ENCODE measurements at regions not wholly inside any gene's neighbourhood (a gene's known extent, or its start where the extent isn't known, plus 50 kb on each side); places are given as distances from the start of the nearest gene placed in this dataset.
A peak's percentile ranks its signal among the peaks of the same experiment; 100 is the strongest.

GRCh38 chr14:86442135-86442534 is 912.2 kb downstream of the FLRT2 start:
- CTCF ChIA-PET = no interaction called here
- Histone ChIP-seq H3K4me1 (ENCODE audit: insufficient read depth, low read length, poor library complexity, severe bottlenecking) (no peaks in the 10 kb centered on the region), H3K36me3 (ENCODE audit: insufficient read depth, low read length, poor library complexity, severe bottlenecking) (no peaks in the 10 kb centered on the region), H3K4me3 (ENCODE audit: low read depth, low read length, poor library complexity, severe bottlenecking) (no peak overlapping the region), H3K27me3 (replicated peaks; ENCODE audit: insufficient read depth, low read depth, low read length, poor library complexity) (no peaks in the 10 kb centered on the region), H3K9me3 (ENCODE audit: low read depth, low read length, poor library complexity, severe bottlenecking) (no peaks in the 10 kb centered on the region), H3K27ac (ENCODE audit: low read depth, low read length, poor library complexity, severe bottlenecking) (no peak overlapping the region)
- BruUV-seq (replicated peaks) = no TSS peak
- intact Hi-C loops (cut with micrococcal nuclease; ENCODE audit: unreplicated experiment) = no loop called here
- no peak for TF ChIP-seq EZH2 (IDR thresholded peaks at IDR 0.05; ENCODE audit: borderline replicate concordance, low read depth, low read length, poor library complexity, severe bottlenecking)
- POLR2A ChIA-PET (ENCODE audit: low non-redundant PET) = no interaction called here
- DNase-seq (ENCODE audit: low spot score) = no peak

- CTCF ChIA-PET = no interaction called here
- Histone ChIP-seq H3K36me3 (ENCODE audit: insufficient read depth, low read length, poor library complexity, severe bottlenecking) (no peaks in the 10 kb centered on the region), H3K4me1 (ENCODE audit: insufficient read depth, low read length, poor library complexity, severe bottlenecking) (peaks cover 13% of the 10 kb centered on the region), H3K27me3 (replicated peaks; ENCODE audit: insufficient read depth, low read depth, low read length, poor library complexity) (no peaks in the 10 kb centered on the region), H3K4me3 (ENCODE audit: low read depth, low read length, poor library complexity, severe bottlenecking) (no peak overlapping the region), H3K9me3 (ENCODE audit: low read depth, low read length, poor library complexity, severe bottlenecking) (no peaks in the 10 kb centered on the region), H3K27ac (ENCODE audit: low read depth, low read length, poor library complexity, severe bottlenecking) (no peak overlapping the region)
- TF ChIP-seq CTCF (conservative IDR thresholded peaks at IDR 0.05; ENCODE audit: low read depth, low read length) = no peak
- TF ChIP-seq EZH2 (IDR thresholded peaks at IDR 0.05; ENCODE audit: borderline replicate concordance, low read depth, low read length, poor library complexity, severe bottlenecking) = no peak
- DNase-seq (ENCODE audit: low spot score) = peak; percentile 19
- POLR2A ChIA-PET (ENCODE audit: low non-redundant PET) = no interaction called here
- intact Hi-C loops (cut with micrococcal nuclease; ENCODE audit: unreplicated experiment) = no loop called here
- no TSS peak for BruUV-seq (replicated peaks)
Observed at GRCh38 chr14:86430853-86431252, 900.9 kb downstream of the FLRT2 start.

- intact Hi-C loops (cut with micrococcal nuclease; ENCODE audit: unreplicated experiment) = no loop called here
- TF ChIP-seq EZH2 (IDR thresholded peaks at IDR 0.05; ENCODE audit: borderline replicate concordance, low read depth, low read length, poor library complexity, severe bottlenecking) (no peak), CTCF (conservative IDR thresholded peaks at IDR 0.05; ENCODE audit: low read depth, low read length) (no peak)
- Histone ChIP-seq H3K36me3 (ENCODE audit: insufficient read depth, low read length, poor library complexity, severe bottlenecking) (no peaks in the 10 kb centered on the region), H3K4me3 (ENCODE audit: low read depth, low read length, poor library complexity, severe bottlenecking) (no peak overlapping the region), H3K27me3 (replicated peaks; ENCODE audit: insufficient read depth, low read depth, low read length, poor library complexity) (no peaks in the 10 kb centered on the region), H3K9me3 (ENCODE audit: low read depth, low read length, poor library complexity, severe bottlenecking) (no peaks in the 10 kb centered on the region), H3K27ac (ENCODE audit: low read depth, low read length, poor library complexity, severe bottlenecking) (no peak overlapping the region), H3K4me1 (ENCODE audit: insufficient read depth, low read length, poor library complexity, severe bottlenecking) (peaks cover 8% of the 10 kb centered on the region)
- no peak for DNase-seq (ENCODE audit: low spot score)
- CTCF ChIA-PET = no interaction called here
- BruUV-seq (replicated peaks) = no TSS peak
- POLR2A ChIA-PET (ENCODE audit: low non-redundant PET) = no interaction called here
Observed at GRCh38 chr14:86423214-86423613, 893.3 kb downstream of the FLRT2 start.

- peaks cover under 1% of the 10 kb centered on the region for H3K9me3 ChIP-seq (ENCODE audit: low read depth, low read length, poor library complexity, severe bottlenecking)
- no peaks in the 10 kb centered on the region for H3K27me3 ChIP-seq (replicated peaks; ENCODE audit: insufficient read depth, low read depth, low read length, poor library complexity)
- no peak for DNase-seq (ENCODE audit: low spot score)
- POLR2A ChIA-PET (ENCODE audit: low non-redundant PET) = no interaction called here
- H3K4me1 ChIP-seq (ENCODE audit: insufficient read depth, low read length, poor library complexity, severe bottlenecking) = peaks cover 8% of the 10 kb centered on the region
- H3K4me3 ChIP-seq (ENCODE audit: low read depth, low read length, poor library complexity, severe bottlenecking) = no peak overlapping the region
- CTCF ChIA-PET = no interaction called here
- no peak overlapping the region for H3K27ac ChIP-seq (ENCODE audit: low read depth, low read length, poor library complexity, severe bottlenecking)
- TF ChIP-seq CTCF (conservative IDR thresholded peaks at IDR 0.05; ENCODE audit: low read depth, low read length) = no peak
- no peak for TF ChIP-seq EZH2 (IDR thresholded peaks at IDR 0.05; ENCODE audit: borderline replicate concordance, low read depth, low read length, poor library complexity, severe bottlenecking)
- BruUV-seq (replicated peaks) = no TSS peak
- intact Hi-C loops (cut with micrococcal nuclease; ENCODE audit: unreplicated experiment) = no loop called here
- no peaks in the 10 kb centered on the region for H3K36me3 ChIP-seq (ENCODE audit: insufficient read depth, low read length, poor library complexity, severe bottlenecking)
Observed at GRCh38 chr14:86420131-86420530, 890.2 kb downstream of the FLRT2 start.
